Endothelial cell of umbilical vein (primary cell): ENCODE measurements at regions not wholly inside any gene's neighbourhood (a gene's known extent, or its start where the extent isn't known, plus 50 kb on each side); places are given as distances from the start of the nearest gene placed in this dataset.

Source experiments
- BruUV-seq: library from RNA; stranded (reverse); fragments of 400-500 nt; replicated peaks from 2 replicates; lab custom pipeline; 2021; lab: Mats Ljungman, UMichigan
- CTCF ChIA-PET: fragments of 300-600, 350-600 bp; sonication (Branson Sonifier 250); formaldehyde crosslinking; loops from one replicate; lab custom pipeline; 2021; ENCODE audit warnings: antibody characterized with exemption, inconsistent platforms; lab: Charles Lee
- POLR2A ChIA-PET: fragments of 300-600, 350-600 bp; sonication (Branson Sonifier 250); formaldehyde crosslinking; loops from one replicate; lab custom pipeline; 2021; ENCODE audit warnings: antibody characterized with exemption, inconsistent platforms; lab: Charles Lee
- DNase-seq: peaks from one replicate; pipeline ENCODE4 v3.0.0-alpha.2; 2011; ENCODE audit warnings: low read depth, low spot score
- FAIRE-seq: peaks from 2 replicates; lab custom pipeline; 2011; peaks lifted over from hg19 to GRCh38; lab: Jason Lieb, UNC
- H2AFZ ChIP-seq: 2 replicates; pipeline ENCODE4 v1.6.0; 2012; ENCODE audit warnings: low read depth, low read length, control low read depth, inconsistent platforms
- H3K27ac ChIP-seq: 2 replicates; pipeline ENCODE4 v1.5.1; 2011; ENCODE audit warnings: low read depth, mild to moderate bottlenecking, control low read depth, low read length, moderate library complexity; ENCODE audit not compliant: insufficient read depth
- H3K27me3 ChIP-seq, 2 experiments: 2 replicates each; pipeline versions ENCODE4 v1.6.0 to v1.6.1; 2011; ENCODE audit warnings: low read length in 2 of 2, mixed read lengths in 1 of 2; ENCODE audit not compliant: control insufficient read depth in 2 of 2, insufficient read depth in 2 of 2
- H3K36me3 ChIP-seq, 2 experiments: 2 replicates in 1 of 2; 3 replicates in 1 of 2; pipeline ENCODE4 v1.5.1; 2011; ENCODE audit warnings: low read length in 2 of 2, mild to moderate bottlenecking in 1 of 2, moderate library complexity in 1 of 2; ENCODE audit not compliant: control insufficient read depth in 2 of 2, insufficient read depth in 2 of 2; ENCODE audit errors: extremely low read depth in 1 of 2
- H3K4me1 ChIP-seq: 3 replicates; pipeline ENCODE4 v1.5.1; 2011; ENCODE audit warnings: mild to moderate bottlenecking, low read length; ENCODE audit not compliant: control insufficient read depth, insufficient read depth; ENCODE audit errors: extremely low read depth
- H3K4me2 ChIP-seq: 2 replicates; pipeline ENCODE4 v1.6.1; 2011; ENCODE audit warnings: low read length, control low read depth, mixed read lengths; ENCODE audit not compliant: insufficient read depth
- H3K4me3 ChIP-seq, 3 experiments: fragments of 200-600 bp in 1 of 3; sonication (generic), shearing (Covaris generic) in 1 of 3; replicated peaks in 1 of 3; 2 replicates each; pipeline ENCODE4 v1.5.1; 2011 to 2016; ENCODE audit warnings: control low read depth in 3 of 3, low read length in 3 of 3, mild to moderate bottlenecking in 2 of 3, inconsistent platforms in 1 of 3, low read depth in 1 of 3, moderate library complexity in 1 of 3; ENCODE audit not compliant: insufficient read depth in 1 of 3
- H3K79me2 ChIP-seq: 2 replicates; pipeline ENCODE4 v1.6.0; 2012; ENCODE audit warnings: low read length, inconsistent platforms; ENCODE audit not compliant: control insufficient read depth, insufficient read depth
- H3K9ac ChIP-seq: replicated peaks from 2 replicates; pipeline ENCODE3; 2011; ENCODE audit warnings: low read length, control low read depth; ENCODE audit not compliant: insufficient read depth; ENCODE audit errors: extremely low read depth
- H3K9me1 ChIP-seq: replicated peaks from 3 replicates; pipeline ENCODE4 v1.6.0; 2011; ENCODE audit warnings: mild to moderate bottlenecking, low read length; ENCODE audit not compliant: control insufficient read depth, insufficient read depth; ENCODE audit errors: extremely low read depth
- H3K9me3 ChIP-seq: replicated peaks from 2 replicates; pipeline ENCODE4 v1.5.1; 2012; ENCODE audit warnings: low read length, inconsistent platforms; ENCODE audit not compliant: control insufficient read depth, insufficient read depth
- H4K20me1 ChIP-seq: replicated peaks from 2 replicates; pipeline ENCODE3; 2011; ENCODE audit warnings: mild to moderate bottlenecking, low read length; ENCODE audit not compliant: control insufficient read depth, insufficient read depth; ENCODE audit errors: extremely low read depth
- CTCF ChIP-seq, 2 donors: IDR thresholded peaks; 1 replicate in 1 of 2; 2 replicates in 1 of 2; pipeline ENCODE4 v1.5.1; 2011; ENCODE audit warnings: low read length in 2 of 2, mild to moderate bottlenecking in 2 of 2, moderate library complexity in 2 of 2, control low read depth in 1 of 2, inconsistent platforms in 1 of 2, low read depth in 1 of 2; ENCODE audit not compliant: insufficient read depth in 1 of 2; ENCODE audit errors: extremely low read depth in 1 of 2
- EZH2 ChIP-seq: IDR thresholded peaks from 2 replicates; pipeline ENCODE4 v1.6.1; 2012; ENCODE audit warnings: borderline replicate concordance, low read depth, mild to moderate bottlenecking, moderate library complexity, low read length, inconsistent platforms; ENCODE audit not compliant: severe bottlenecking
- FOS ChIP-seq: IDR thresholded peaks from 2 replicates; pipeline ENCODE4 v1.6.1; 2011; ENCODE audit warnings: mild to moderate bottlenecking, low read length, moderate library complexity, borderline replicate concordance; ENCODE audit not compliant: insufficient read depth
- GATA2 ChIP-seq: IDR thresholded peaks from 2 replicates; pipeline ENCODE4 v1.7.0; 2011; ENCODE audit warnings: low read depth, mild to moderate bottlenecking, moderate library complexity, mixed read lengths, low read length; ENCODE audit not compliant: insufficient read length, insufficient read depth
- JUN ChIP-seq: IDR thresholded peaks from 2 replicates; pipeline ENCODE4 v1.6.1; 2011; ENCODE audit warnings: borderline replicate concordance, low read depth; ENCODE audit not compliant: insufficient read length, insufficient read depth
- MAX ChIP-seq: IDR thresholded peaks from 2 replicates; pipeline ENCODE4 v1.6.1; 2011; ENCODE audit not compliant: insufficient read depth, insufficient read length
- MYC ChIP-seq: IDR thresholded peaks from one replicate; pipeline ENCODE4 v1.6.1; 2011; ENCODE audit warnings: mild to moderate bottlenecking, low read depth, low read length
- POLR2A ChIP-seq: IDR thresholded peaks from 2 replicates; pipeline ENCODE4 v1.6.1; 2012; ENCODE audit warnings: low read depth, mild to moderate bottlenecking, control low read depth, low read length
- POLR2AphosphoS5 ChIP-seq: IDR thresholded peaks from 2 replicates; pipeline ENCODE4 v1.6.1; 2012; ENCODE audit warnings: low read depth, mild to moderate bottlenecking, control low read depth, low read length, moderate library complexity; ENCODE audit not compliant: insufficient read depth
- dilution Hi-C: fragments of 300-500 bp; cut with MboI; formaldehyde crosslinking; loops from one replicate; pipeline ENCODE4 v1.15.0; 2019; ENCODE audit warnings: low sequenced_read_pairs; ENCODE audit not compliant: extremely low pct_ligation_motif_present
- intact Hi-C: fragments of 100-400 bp; cut with micrococcal nuclease; formaldehyde crosslinking; loops from one replicate; pipeline ENCODE4 v1.10.0; 2022

GRCh38 chr14:80108430-80108829, 102.9 kb downstream of the DIO2 start:
- BruUV-seq, result no TSS peak
- intact Hi-C loops (no loop called here), dilution Hi-C loops (no loop called here)
- DNase-seq, result no peak
- TF ChIP-seq MYC (no peak), FOS (no peak), JUN (no peak), EZH2 (no peak), GATA2 (no peak), POLR2A (no peak), MAX (no peak), POLR2AphosphoS5 (no peak), CTCF (IDR thresholded peaks at IDR 0.05; ENCODE audit: extremely low read depth in 1 of 2, insufficient read depth in 1 of 2, low read depth in 1 of 2, low read length in 2 of 2) (no peak)
- no peaks in the 10 kb centered on the region for H3K36me3 ChIP-seq
- H3K9ac ChIP-seq, result no peak overlapping the region
- H3K27me3 ChIP-seq, result no peaks in the 10 kb centered on the region
- POLR2A ChIA-PET, result no interaction called here
- no peak overlapping the region for H3K4me3 ChIP-seq
- H3K4me2 ChIP-seq, result no peak overlapping the region
- H2AFZ ChIP-seq, result no peak overlapping the region
- CTCF ChIA-PET, result no interaction called here
- FAIRE-seq, result no peak
- H3K9me3 ChIP-seq, result no peaks in the 10 kb centered on the region
- H3K79me2 ChIP-seq, result no peaks in the 10 kb centered on the region
- H3K27ac ChIP-seq, result no peak overlapping the region
- no peaks in the 10 kb centered on the region for H4K20me1 ChIP-seq
- H3K9me1 ChIP-seq, result no peaks in the 10 kb centered on the region
- no peaks in the 10 kb centered on the region for H3K4me1 ChIP-seq
